OCI-M1 (cell line): ENCODE measurements at regions not wholly inside any gene's neighbourhood (a gene's known extent, or its start where the extent isn't known, plus 50 kb on each side); places are given as distances from the start of the nearest gene placed in this dataset.
A peak's percentile ranks its signal among the peaks of the same experiment; 100 is the strongest.
"Not testable (repeated sequence)": the region's sequence is repeated elsewhere in the genome, so short reads cannot be mapped to it uniquely, and the experiment has no call there.

Source experiments
- DNase-seq: peaks from one replicate; lab custom pipeline; 2025; lab: John Stamatoyannopoulos, UW

DNA sequence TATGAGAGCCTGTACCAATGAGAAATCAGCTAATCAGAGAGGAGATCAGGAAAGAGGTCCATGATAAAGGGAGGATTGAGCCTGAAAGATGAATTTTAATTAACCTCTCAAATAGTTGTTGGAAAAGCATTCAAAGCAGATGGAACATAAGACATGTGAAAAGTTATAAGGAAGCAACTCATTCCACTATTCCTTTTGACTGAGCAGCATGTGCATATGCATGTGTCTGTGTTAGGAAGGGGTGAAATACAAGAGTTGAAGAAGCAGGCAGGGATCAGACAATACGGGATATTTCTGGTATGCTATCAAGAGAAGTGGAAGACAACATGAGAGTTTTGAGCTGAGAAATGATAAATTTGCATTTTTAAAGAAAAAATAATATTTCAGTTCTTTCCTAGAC lies 624.8 kb upstream of the PTCHD4 start:
- DNase-seq = no peak

DNA sequence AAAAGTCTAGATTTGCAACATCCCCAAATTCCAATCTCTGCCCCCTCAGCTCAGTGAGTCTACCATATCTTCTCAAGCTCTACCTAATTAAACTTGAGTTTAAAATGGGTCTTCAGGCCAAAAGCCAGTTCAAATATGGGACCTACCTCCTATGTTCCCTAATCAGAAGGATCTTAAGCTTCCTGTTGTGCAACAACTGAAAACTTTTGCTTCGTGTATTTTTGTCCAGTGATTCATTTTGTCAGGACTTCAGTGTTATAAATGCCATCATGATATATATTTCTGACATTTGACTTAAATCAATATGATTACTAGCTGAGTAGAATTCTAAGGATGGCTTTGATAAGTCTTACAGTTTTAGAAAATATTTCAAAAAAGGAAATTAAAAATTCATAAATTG lies 622.6 kb upstream of the PTCHD4 start:
- DNase-seq = peak; percentile 25

DNA sequence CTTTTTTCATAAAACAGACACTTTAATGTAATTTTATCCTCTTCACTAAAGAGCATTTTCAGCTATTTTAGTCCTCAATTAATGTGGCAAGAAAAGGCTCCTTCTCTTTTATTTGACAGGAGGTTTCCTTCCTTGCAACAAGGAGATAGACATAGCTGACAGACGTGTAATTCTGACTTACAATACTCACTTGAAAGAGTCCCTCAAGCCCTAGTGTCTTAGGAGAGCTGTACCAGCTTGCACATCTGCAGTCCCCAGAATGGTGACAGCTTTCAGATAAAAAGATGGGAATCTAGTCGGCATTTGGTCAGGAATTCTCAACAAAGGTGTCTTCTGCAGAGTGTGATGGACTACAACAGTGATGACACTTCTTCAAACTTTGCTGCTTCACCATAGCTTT lies 603.7 kb upstream of the PTCHD4 start:
- no peak for DNase-seq

- no peak for DNase-seq
Measured at GRCh38 chr6:48714250-48714649, 603.3 kb upstream of the PTCHD4 start.

- DNase-seq = no peak
Measured at GRCh38 chr6:48713612-48714011, 602.6 kb upstream of the PTCHD4 start.

DNA sequence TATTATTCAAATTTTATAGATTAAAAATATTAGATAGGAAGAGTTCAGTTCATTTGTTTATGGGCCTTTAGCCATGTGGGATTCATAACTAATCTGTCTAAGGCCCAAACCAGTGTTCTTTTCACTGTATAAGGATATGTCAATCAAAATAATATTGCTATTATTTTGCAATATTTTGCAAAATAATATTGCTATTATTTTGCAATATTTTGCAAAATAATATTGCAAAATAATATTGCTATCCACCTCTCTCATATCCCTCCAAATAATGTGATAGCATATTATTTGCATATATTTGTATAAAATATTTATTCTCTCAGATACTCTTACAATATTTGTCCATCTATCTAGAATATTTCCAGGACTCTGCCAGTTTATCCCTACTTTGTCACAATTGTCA lies 595.3 kb upstream of the PTCHD4 start:
- no peak for DNase-seq

GRCh38 chr6:48701572-48701971 lies 590.6 kb upstream of the PTCHD4 start:
- no peak for DNase-seq

DNA sequence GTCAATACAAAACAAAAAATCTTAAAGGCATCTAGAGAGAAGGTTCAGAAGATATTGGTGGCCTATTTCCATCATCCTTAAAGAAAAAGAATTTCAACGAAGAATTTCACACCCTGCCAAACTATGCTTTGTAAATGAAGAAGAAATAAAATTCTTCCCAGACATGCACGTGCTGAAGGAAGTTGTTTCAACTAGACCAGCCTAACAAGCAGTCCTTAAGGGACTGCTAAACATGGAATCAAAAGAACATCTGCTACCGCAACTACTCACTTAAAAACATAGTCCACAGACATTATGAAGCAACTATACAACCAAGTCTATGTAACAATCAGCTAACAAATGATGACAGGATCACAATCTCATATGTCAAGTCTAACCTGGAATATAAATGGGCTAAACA lies 584.9 kb upstream of the PTCHD4 start:
- no peak for DNase-seq

GRCh38 chr6:48691420-48691819 lies 580.4 kb upstream of the PTCHD4 start:
- DNase-seq = peak; percentile 85

GRCh38 chr6:48689498-48689897 lies 578.5 kb upstream of the PTCHD4 start:
- no peak for DNase-seq

- no peak for DNase-seq
Measured at GRCh38 chr6:48678390-48678789, 567.4 kb upstream of the PTCHD4 start.

DNA sequence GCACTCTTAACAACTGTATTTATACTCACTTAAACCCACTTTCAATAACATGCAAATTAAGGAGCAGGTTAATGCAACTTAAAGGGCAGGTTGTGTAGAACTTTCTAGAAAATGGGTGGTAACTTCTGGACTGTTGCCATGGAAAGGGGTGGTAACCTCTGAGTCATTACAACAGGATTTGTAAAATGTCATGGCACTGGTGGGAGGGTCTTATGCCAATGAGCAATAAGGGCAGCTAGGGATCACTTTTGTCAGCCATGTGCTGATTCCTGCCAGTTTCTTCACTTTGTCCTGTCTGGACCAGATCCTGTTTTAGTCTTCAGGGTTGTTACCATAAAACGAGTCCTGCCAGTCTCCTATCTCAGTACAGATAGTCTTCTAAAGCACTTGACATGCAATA lies 560.5 kb upstream of the PTCHD4 start:
- DNase-seq = no peak

DNA sequence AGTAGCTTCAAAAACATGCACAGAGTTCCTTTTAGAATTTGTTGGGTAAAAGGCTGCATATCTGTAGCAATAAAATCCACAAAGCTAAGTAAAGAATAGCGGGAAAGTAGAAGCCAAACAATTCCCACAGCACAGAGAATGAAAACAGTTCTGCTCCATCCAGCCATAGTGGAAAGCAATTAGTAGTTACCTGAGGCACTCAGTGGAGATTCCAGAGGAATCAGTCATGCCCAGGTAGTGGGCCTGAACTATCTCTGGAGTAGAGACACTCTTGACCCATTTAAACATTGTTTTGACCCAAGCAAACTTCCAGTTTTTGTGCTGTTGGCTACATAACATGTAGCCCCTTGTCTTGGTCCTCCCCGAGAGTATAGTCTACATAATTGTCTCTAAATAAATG lies 559.5 kb upstream of the PTCHD4 start:
- DNase-seq = no peak

- no peak for DNase-seq
Measured at GRCh38 chr6:48667797-48668196, 556.8 kb upstream of the PTCHD4 start.

GRCh38 chr6:48664826-48665225 lies 553.8 kb upstream of the PTCHD4 start:
- DNase-seq = peak; percentile 17

- no peak for DNase-seq
Measured at GRCh38 chr6:48658915-48659314, 547.9 kb upstream of the PTCHD4 start.

- DNase-seq = no peak
Measured at GRCh38 chr6:48641544-48641943, 530.5 kb upstream of the PTCHD4 start.

GRCh38 chr6:48638796-48639195 lies 527.8 kb upstream of the PTCHD4 start:
- not testable (repeated sequence) for DNase-seq

- DNase-seq = peak; percentile 32
Measured at GRCh38 chr6:48630511-48630910, 519.5 kb upstream of the PTCHD4 start.

- no peak for DNase-seq
Measured at GRCh38 chr6:48628316-48628715, 517.3 kb upstream of the PTCHD4 start.

GRCh38 chr6:48626421-48626820 lies 515.4 kb upstream of the PTCHD4 start:
- DNase-seq = no peak

DNA sequence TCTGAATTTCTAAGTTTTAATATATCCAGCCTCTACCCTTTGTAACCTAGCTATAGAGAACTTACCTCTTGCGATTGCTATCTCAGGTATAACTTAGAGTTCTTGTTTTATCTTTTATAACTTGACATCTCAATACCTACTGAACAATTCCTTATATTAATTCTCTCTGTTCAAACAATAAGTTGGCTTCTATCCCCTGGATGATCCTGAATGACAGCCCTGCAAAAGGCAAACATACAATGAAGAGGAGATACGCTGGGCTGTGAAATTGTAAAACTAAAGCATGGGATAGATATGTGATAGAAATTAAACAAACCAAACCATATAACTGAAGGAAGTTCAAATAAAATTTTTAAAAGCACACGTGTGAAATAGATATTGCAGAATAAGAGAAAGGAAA lies 513.6 kb upstream of the PTCHD4 start:
- no peak for DNase-seq

- no peak for DNase-seq
Measured at GRCh38 chr6:48619771-48620170, 508.8 kb upstream of the PTCHD4 start.

GRCh38 chr6:48615041-48615440 lies 504.0 kb upstream of the PTCHD4 start:
- DNase-seq = no peak

DNA sequence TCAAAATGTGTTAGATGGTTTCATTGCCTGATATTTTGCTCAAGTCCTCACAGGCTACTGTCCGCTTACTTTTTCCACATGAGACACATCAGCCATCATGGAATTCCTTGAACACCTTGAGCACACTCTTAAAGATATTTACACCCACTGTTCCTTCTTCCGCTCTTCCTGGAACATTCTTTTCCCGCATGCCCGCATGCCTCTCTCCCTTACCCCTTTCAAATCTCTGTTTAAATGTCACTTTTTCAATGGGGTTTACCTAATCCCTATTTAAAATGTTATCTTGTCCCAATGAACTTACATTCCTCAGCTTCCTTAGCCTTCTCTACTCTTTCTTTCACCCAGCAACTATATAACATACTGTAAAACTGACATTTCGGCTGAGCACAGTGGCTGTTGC lies 503.3 kb upstream of the PTCHD4 start:
- DNase-seq = no peak
